Upper lobe of right lung (tissue), 1 donor: ENCODE measurements at regions not wholly inside any gene's neighbourhood (a gene's known extent, or its start where the extent isn't known, plus 50 kb on each side); places are given as distances from the start of the nearest gene placed in this dataset.

Experiments
- ATAC-seq: fragments of 200-7000 bp; cut with Tn5 transposase; one replicate; pipeline ENCODE4 v1.9.1; 2020; ENCODE audit warnings: mild to moderate bottlenecking, moderate library complexity
- DNase-seq: peaks from one replicate; pipeline ENCODE4 v3.0.0-alpha.2; 2020
- H3K27ac ChIP-seq: fragments of 200-600 bp; one replicate; pipeline ENCODE4 v1.8.0; 2022
- H3K27me3 ChIP-seq: fragments of 200-600 bp; one replicate; pipeline ENCODE4 v1.8.0; 2022; ENCODE audit warnings: mild to moderate bottlenecking
- H3K36me3 ChIP-seq: fragments of 200-600 bp; one replicate; pipeline ENCODE4 v1.8.0; 2022
- H3K4me1 ChIP-seq: fragments of 200-600 bp; one replicate; pipeline ENCODE4 v1.8.0; 2022
- H3K4me3 ChIP-seq: fragments of 200-600 bp; one replicate; pipeline ENCODE4 v1.8.0; 2022; ENCODE audit warnings: mild to moderate bottlenecking
- H3K9me3 ChIP-seq: fragments of 200-600 bp; one replicate; pipeline ENCODE4 v1.8.0; 2022
- CTCF ChIP-seq: fragments of 200-600 bp; IDR thresholded peaks from one replicate; pipeline ENCODE4 v1.8.0; 2022; ENCODE audit warnings: antibody characterized with exemption
- intact Hi-C: fragments of 100-400 bp; cut with DNase I; formaldehyde crosslinking; loops from one replicate; pipeline ENCODE4 v1.11.0; 2022
- donor health status: DM: no; HTN: yes; CAD: no; lungs with severe emphysema.

GRCh38 chr3:148466143-148466542 is 231.6 kb upstream of the AGTR1 start:
- DNase-seq = no peak
- no peaks in the 10 kb centered on the region for H3K36me3 ChIP-seq
- intact Hi-C loops = no loop called here
- no peak overlapping the region for H3K27ac ChIP-seq
- H3K9me3 ChIP-seq = no peaks in the 10 kb centered on the region
- H3K4me1 ChIP-seq = no peaks in the 10 kb centered on the region
- TF ChIP-seq CTCF = no peak
- H3K27me3 ChIP-seq = no peaks in the 10 kb centered on the region
- H3K4me3 ChIP-seq = no peak overlapping the region
- ATAC-seq = no peak

GRCh38 chr3:148466980-148467740 is 230.5 kb upstream of the AGTR1 start:
- Histone ChIP-seq H3K27me3 (no peaks in the 10 kb centered on the region), H3K4me1 (no peaks in the 10 kb centered on the region), H3K4me3 (no peak overlapping the region), H3K27ac (no peak overlapping the region), H3K36me3 (no peaks in the 10 kb centered on the region), H3K9me3 (no peaks in the 10 kb centered on the region)
- DNase-seq = no peak
- intact Hi-C loops = no loop called here
- TF ChIP-seq CTCF = no peak
- ATAC-seq = no peak

GRCh38 chr3:148477375-148477774 is 220.3 kb upstream of the AGTR1 start:
- no peaks in the 10 kb centered on the region for H3K27me3 ChIP-seq
- no peak for TF ChIP-seq CTCF
- no peaks in the 10 kb centered on the region for H3K4me1 ChIP-seq
- H3K4me3 ChIP-seq = no peak overlapping the region
- H3K36me3 ChIP-seq = no peaks in the 10 kb centered on the region
- no peak overlapping the region for H3K27ac ChIP-seq
- no peak for DNase-seq
- intact Hi-C loops = no loop called here
- no peaks in the 10 kb centered on the region for H3K9me3 ChIP-seq
- no peak for ATAC-seq

- no peaks in the 10 kb centered on the region for H3K4me1 ChIP-seq
- ATAC-seq = no peak
- H3K4me3 ChIP-seq = no peak overlapping the region
- no peaks in the 10 kb centered on the region for H3K27me3 ChIP-seq
- no peak overlapping the region for H3K27ac ChIP-seq
- intact Hi-C loops = no loop called here
- TF ChIP-seq CTCF = no peak
- H3K9me3 ChIP-seq = no peaks in the 10 kb centered on the region
- no peak for DNase-seq
- H3K36me3 ChIP-seq = no peaks in the 10 kb centered on the region
These were observed 204.1 kb upstream of the AGTR1 start for GRCh38 chr3:148493631-148494030.

- H3K27ac ChIP-seq = no peak overlapping the region
- TF ChIP-seq CTCF = no peak
- ATAC-seq (no peak), DNase-seq (no peak)
- no peaks in the 10 kb centered on the region for H3K4me1 ChIP-seq
- no peaks in the 10 kb centered on the region for H3K9me3 ChIP-seq
- H3K36me3 ChIP-seq = no peaks in the 10 kb centered on the region
- intact Hi-C loops = no loop called here
- no peaks in the 10 kb centered on the region for H3K27me3 ChIP-seq
- H3K4me3 ChIP-seq = no peak overlapping the region
These were observed 203.3 kb upstream of the AGTR1 start for GRCh38 chr3:148494451-148494850.

- ATAC-seq (no peak), DNase-seq (no peak)
- Histone ChIP-seq H3K27ac (no peak overlapping the region), H3K4me3 (no peak overlapping the region), H3K27me3 (no peaks in the 10 kb centered on the region), H3K36me3 (no peaks in the 10 kb centered on the region), H3K9me3 (no peaks in the 10 kb centered on the region), H3K4me1 (no peaks in the 10 kb centered on the region)
- TF ChIP-seq CTCF = no peak
- intact Hi-C loops = no loop called here
These were observed 196.8 kb upstream of the AGTR1 start for GRCh38 chr3:148500881-148501280.
